ENCODE measurements at regions not wholly inside any gene's neighbourhood (a gene's known extent, or its start where the extent isn't known, plus 50 kb on each side); places are given as distances from the start of the nearest gene placed in this dataset.

DNA sequence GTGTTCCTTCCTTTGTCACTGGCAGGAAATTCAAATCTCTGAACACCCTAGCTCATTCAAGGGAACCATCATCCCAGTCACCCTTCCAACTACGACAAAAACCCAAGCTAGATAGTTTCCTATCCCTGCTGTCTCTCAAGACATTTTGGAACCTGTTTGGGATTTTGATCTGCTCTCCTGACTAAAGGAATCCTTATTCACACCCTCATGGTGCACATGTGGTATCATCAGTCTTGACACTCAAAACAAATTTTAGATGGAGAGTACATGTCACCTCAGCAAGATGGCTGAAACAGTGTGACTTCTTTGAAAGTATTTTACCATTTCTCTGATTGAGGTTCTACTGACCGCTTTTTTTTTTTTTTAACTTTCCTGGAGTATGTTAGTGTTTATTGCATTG, 234.3 kb upstream of the TMEM229A start:
- H3K79me1 ChIP-seq (ENCODE audit: insufficient read depth, low read depth, low read length, poor library complexity, severe bottlenecking): no peaks in the 10 kb centered on the region
- no peak overlapping the region for H3K27ac ChIP-seq (ENCODE audit: insufficient read length, low read depth, low read length)
- H3K23me2 ChIP-seq (ENCODE audit: insufficient read length, low read depth, low read length, poor library complexity, severe bottlenecking): no peaks in the 10 kb centered on the region
- no peak overlapping the region for H2AK5ac ChIP-seq (ENCODE audit: insufficient read length, low read length)
- H3K4ac ChIP-seq (ENCODE audit: low read depth, low read length): no peak overlapping the region
- Mint-ChIP-seq H3K27ac (no peak overlapping the region), H3K4me1 (peaks cover 21 to 22% of the 10 kb centered on the region in 2 experiments), H3K27me3 (ENCODE audit: low read depth) (peaks cover 2% of the 10 kb centered on the region; the same call in 1 of the 2 replicates), H3K36me3 (ENCODE audit: insufficient read depth in 1 of 3, low read depth in 3 of 3) (no peaks in the 10 kb centered on the region), H3K4me3 (no peak overlapping the region), H3K9me3 (no peaks in the 10 kb centered on the region)
- no peaks in the 10 kb centered on the region; the same call in 1 of the 2 replicates for H3K4me1 ChIP-seq (ENCODE audit: insufficient read depth, low read length)
- H2BK5ac ChIP-seq (ENCODE audit: insufficient read length, low read length): no peak overlapping the region
- no peak overlapping the region for H3K18ac ChIP-seq (ENCODE audit: insufficient read length, low read depth, low read length)
- H4K8ac ChIP-seq (replicated peaks; ENCODE audit: insufficient read length, low read depth, low read length): no peak overlapping the region
- no peaks in the 10 kb centered on the region for H3K79me2 ChIP-seq (ENCODE audit: insufficient read depth, low read length)
- H2BK15ac ChIP-seq (ENCODE audit: low read depth, low read length): no peak overlapping the region
- no peak overlapping the region for H4K5ac ChIP-seq (ENCODE audit: insufficient read length, low read depth, low read length)
- H2AFZ ChIP-seq (ENCODE audit: low read length): no peak overlapping the region
- no peak overlapping the region for H3K14ac ChIP-seq (ENCODE audit: insufficient read depth, low read length)
- no peak overlapping the region for H4K91ac ChIP-seq (ENCODE audit: insufficient read length, low read depth, low read length)
- no peaks in the 10 kb centered on the region for H3K27me3 ChIP-seq (ENCODE audit: insufficient read depth, low read length)
- no peak overlapping the region for H3K9ac ChIP-seq (ENCODE audit: extremely low read depth, insufficient read length, low read length)
- DNase-seq: no peak
- H3K9me3 ChIP-seq (ENCODE audit: control insufficient read depth, low read depth, low read length): no peaks in the 10 kb centered on the region
- H3K23ac ChIP-seq (ENCODE audit: insufficient read length, low read depth, low read length): no peak overlapping the region
- H2BK12ac ChIP-seq (ENCODE audit: insufficient read length, low read depth, low read length): no peak overlapping the region
- no peak overlapping the region for H3K4me2 ChIP-seq (ENCODE audit: insufficient read depth, insufficient read length, low read length)
- no peaks in the 10 kb centered on the region for H4K20me1 ChIP-seq (ENCODE audit: control insufficient read depth, insufficient read depth, insufficient read length)
- WGBS (ENCODE audit: extremely low coverage, insufficient read length, low lambda C conversion rate): no CpG with 5 or more reads among the region's 2 CpGs
- no peak overlapping the region for H2BK120ac ChIP-seq (ENCODE audit: low read depth, low read length, poor library complexity, severe bottlenecking)
- H3T11ph ChIP-seq (ENCODE audit: low read length): no peak overlapping the region
- no peak overlapping the region for H2BK20ac ChIP-seq (ENCODE audit: low read depth, low read length, poor library complexity, severe bottlenecking)
- no peak overlapping the region for H3K56ac ChIP-seq (ENCODE audit: insufficient read length, low read depth, low read length)
- TF ChIP-seq, protein P1, sequence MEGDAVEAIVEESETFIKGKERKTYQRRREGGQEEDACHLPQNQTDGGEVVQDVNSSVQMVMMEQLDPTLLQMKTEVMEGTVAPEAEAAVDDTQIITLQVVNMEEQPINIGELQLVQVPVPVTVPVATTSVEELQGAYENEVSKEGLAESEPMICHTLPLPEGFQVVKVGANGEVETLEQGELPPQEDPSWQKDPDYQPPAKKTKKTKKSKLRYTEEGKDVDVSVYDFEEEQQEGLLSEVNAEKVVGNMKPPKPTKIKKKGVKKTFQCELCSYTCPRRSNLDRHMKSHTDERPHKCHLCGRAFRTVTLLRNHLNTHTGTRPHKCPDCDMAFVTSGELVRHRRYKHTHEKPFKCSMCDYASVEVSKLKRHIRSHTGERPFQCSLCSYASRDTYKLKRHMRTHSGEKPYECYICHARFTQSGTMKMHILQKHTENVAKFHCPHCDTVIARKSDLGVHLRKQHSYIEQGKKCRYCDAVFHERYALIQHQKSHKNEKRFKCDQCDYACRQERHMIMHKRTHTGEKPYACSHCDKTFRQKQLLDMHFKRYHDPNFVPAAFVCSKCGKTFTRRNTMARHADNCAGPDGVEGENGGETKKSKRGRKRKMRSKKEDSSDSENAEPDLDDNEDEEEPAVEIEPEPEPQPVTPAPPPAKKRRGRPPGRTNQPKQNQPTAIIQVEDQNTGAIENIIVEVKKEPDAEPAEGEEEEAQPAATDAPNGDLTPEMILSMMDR (conservative IDR thresholded peaks at IDR 0.05): no peak

All from H9 (cell line).